Epidermal melanocyte (primary cell): ENCODE measurements at regions not wholly inside any gene's neighbourhood (a gene's known extent, or its start where the extent isn't known, plus 50 kb on each side); places are given as distances from the start of the nearest gene placed in this dataset.

Experiments used
- DNase-seq: peaks from one replicate; pipeline ENCODE4 v3.0.0; 2011; ENCODE audit warnings: low spot score; ENCODE audit not compliant: insufficient read length

GRCh38 chr2:9106338-9107167 is 100.1 kb upstream of the ASAP2 start:
- no peak for DNase-seq

- no peak for DNase-seq
These were observed 100.8 kb upstream of the ASAP2 start for GRCh38 chr2:9105601-9106337.

- DNase-seq, result no peak
These were observed 100.3 kb upstream of the MBOAT2 start for GRCh38 chr2:9103663-9104277.

GRCh38 chr2:9102861-9103662 is 99.6 kb upstream of the MBOAT2 start:
- no peak for DNase-seq

GRCh38 chr2:9101763-9102425 is 98.4 kb upstream of the MBOAT2 start:
- no peak for DNase-seq

GRCh38 chr2:9100080-9100876 is 96.8 kb upstream of the MBOAT2 start:
- DNase-seq, result no peak

GRCh38 chr2:9099341-9099751 is 95.9 kb upstream of the MBOAT2 start:
- no peak for DNase-seq

GRCh38 chr2:9097892-9098291 is 94.4 kb upstream of the MBOAT2 start:
- DNase-seq, result no peak

- no peak for DNase-seq
These were observed 93.8 kb upstream of the MBOAT2 start for GRCh38 chr2:9097239-9097638.

- no peak for DNase-seq
These were observed 93.3 kb upstream of the MBOAT2 start for GRCh38 chr2:9096761-9097160.

- peak; percentile 39 for DNase-seq
These were observed 92.2 kb upstream of the MBOAT2 start for GRCh38 chr2:9095690-9096089.

GRCh38 chr2:9095226-9095625 is 91.7 kb upstream of the MBOAT2 start:
- no peak for DNase-seq

GRCh38 chr2:9094117-9094516 is 90.6 kb upstream of the MBOAT2 start:
- no peak for DNase-seq

GRCh38 chr2:9093324-9093723 is 89.8 kb upstream of the MBOAT2 start:
- no peak for DNase-seq

- no peak for DNase-seq
These were observed 89.1 kb upstream of the MBOAT2 start for GRCh38 chr2:9092383-9093282.

GRCh38 chr2:9091811-9092210 is 88.3 kb upstream of the MBOAT2 start:
- DNase-seq, result no peak

- no peak for DNase-seq
These were observed 86.3 kb upstream of the MBOAT2 start for GRCh38 chr2:9089831-9090230.

- DNase-seq, result no peak
These were observed 83.7 kb upstream of the MBOAT2 start for GRCh38 chr2:9087121-9087681.

- no peak for DNase-seq
These were observed 83.0 kb upstream of the MBOAT2 start for GRCh38 chr2:9086465-9086864.
